GM13977 (cell line): ENCODE measurements at regions not wholly inside any gene's neighbourhood (a gene's known extent, or its start where the extent isn't known, plus 50 kb on each side); places are given as distances from the start of the nearest gene placed in this dataset.
"Not testable (repeated sequence)": the region's sequence is repeated elsewhere in the genome, so short reads cannot be mapped to it uniquely, and the experiment has no call there.

ENCODE experiments used
- DNase-seq: peaks from one replicate; pipeline ENCODE4 v3.0.0; 2012; ENCODE audit warnings: low spot score
- in situ Hi-C: fragments of 300-500 bp; cut with MboI; formaldehyde crosslinking; loops from one replicate; pipeline ENCODE4 v1.12.0; 2022; ENCODE audit warnings: low sequenced_read_pairs, low pct_unique_long_range_greater_than_20kb, mixed read lengths, inconsistent platforms; ENCODE audit not compliant: unreplicated experiment
- TF ChIP-seq, protein P1 (sequence below): IDR thresholded peaks from 2 replicates; pipeline ENCODE4 v1.5.1; 2012; ENCODE audit warnings: mild to moderate bottlenecking, control low read depth; ENCODE audit not compliant: insufficient read depth; ENCODE audit errors: extremely low read depth, missing control alignments

DNA sequence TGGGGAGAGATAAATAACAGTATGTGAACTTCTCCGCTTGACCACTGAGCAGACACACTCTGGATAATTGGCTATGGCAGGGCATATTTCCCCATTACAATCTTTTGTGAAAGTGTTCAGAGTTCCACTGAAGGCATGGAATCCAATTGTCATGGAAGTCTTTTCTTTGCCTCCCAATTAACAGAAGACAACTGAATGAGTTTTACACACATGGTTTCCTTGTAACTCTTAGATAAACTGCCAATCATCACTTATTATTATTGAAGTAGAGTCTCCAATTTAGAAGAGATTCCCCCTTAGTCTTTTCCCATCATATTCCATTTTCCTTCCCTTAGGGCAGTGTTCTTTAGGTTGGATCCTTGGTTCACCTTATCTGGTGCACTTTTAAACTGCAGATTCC, 308.3 kb downstream of the NR2F2 start:
- TF ChIP-seq, protein P1, sequence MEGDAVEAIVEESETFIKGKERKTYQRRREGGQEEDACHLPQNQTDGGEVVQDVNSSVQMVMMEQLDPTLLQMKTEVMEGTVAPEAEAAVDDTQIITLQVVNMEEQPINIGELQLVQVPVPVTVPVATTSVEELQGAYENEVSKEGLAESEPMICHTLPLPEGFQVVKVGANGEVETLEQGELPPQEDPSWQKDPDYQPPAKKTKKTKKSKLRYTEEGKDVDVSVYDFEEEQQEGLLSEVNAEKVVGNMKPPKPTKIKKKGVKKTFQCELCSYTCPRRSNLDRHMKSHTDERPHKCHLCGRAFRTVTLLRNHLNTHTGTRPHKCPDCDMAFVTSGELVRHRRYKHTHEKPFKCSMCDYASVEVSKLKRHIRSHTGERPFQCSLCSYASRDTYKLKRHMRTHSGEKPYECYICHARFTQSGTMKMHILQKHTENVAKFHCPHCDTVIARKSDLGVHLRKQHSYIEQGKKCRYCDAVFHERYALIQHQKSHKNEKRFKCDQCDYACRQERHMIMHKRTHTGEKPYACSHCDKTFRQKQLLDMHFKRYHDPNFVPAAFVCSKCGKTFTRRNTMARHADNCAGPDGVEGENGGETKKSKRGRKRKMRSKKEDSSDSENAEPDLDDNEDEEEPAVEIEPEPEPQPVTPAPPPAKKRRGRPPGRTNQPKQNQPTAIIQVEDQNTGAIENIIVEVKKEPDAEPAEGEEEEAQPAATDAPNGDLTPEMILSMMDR = no peak
- in situ Hi-C loops = no loop called here
- DNase-seq = no peak

DNA sequence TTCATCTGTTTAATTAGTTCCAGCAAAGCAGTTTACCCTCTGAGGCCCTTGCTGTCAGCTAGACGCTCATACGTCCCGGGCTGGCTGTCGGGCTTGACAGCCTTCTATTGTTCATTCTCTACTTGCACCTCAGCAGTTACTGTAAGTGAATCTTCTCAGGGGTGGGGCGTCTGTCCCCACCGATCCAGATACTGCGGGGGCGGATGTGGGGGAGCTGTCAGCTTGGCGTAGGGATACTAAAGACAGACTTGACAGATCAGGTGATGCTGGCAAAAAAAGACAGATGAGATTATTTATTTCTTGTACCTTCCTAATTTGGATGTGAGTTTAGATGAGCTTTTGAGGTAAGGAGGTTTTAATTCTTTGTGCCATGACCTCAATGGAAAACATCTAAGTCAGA, 315.3 kb downstream of the NR2F2 start:
- in situ Hi-C loops = no loop called here
- DNase-seq = no peak
- TF ChIP-seq, protein P1 = no peak

DNA sequence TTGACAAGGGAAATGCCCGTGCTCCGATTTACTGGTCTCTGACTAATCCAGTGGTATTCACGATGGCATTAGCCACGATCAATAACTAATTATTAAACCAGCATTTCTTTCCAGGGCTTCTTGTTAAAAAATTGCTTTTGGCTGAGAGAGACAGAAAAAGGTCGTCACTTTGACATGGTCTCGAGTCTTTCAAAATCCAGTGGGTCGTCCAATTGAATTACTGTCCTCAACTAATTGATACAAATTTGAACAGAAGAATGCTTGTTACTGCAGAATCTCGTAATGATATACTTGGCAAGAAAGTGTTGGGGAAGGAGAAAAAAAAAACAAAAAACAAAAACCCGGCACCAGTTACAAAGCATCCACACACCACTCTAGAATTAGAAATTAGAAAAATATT, 318.4 kb downstream of the NR2F2 start:
- in situ Hi-C loops = no loop called here
- DNase-seq = no peak
- TF ChIP-seq, protein P1 = no peak

DNA sequence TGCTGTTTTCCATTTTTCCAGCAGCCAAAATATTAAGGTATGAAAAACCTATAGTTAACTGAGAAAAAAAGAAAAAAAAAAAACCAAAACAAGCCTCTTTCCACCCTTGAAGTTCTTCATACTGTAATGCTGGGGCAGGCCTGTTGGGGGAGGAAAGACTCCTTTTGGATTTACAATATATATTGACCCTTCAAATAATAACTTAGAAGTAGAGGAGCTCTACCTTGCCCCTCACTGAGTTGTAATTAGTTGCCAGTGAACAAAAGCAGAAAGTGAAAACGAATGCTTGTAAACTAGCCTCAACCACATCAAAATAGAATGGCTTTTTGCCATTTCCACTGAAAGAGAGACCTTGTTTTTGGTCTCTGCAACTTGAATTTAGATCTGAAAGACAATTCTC, 326.6 kb downstream of the NR2F2 start:
- in situ Hi-C loops = no loop called here
- DNase-seq = no peak
- TF ChIP-seq, protein P1 = no peak

DNA sequence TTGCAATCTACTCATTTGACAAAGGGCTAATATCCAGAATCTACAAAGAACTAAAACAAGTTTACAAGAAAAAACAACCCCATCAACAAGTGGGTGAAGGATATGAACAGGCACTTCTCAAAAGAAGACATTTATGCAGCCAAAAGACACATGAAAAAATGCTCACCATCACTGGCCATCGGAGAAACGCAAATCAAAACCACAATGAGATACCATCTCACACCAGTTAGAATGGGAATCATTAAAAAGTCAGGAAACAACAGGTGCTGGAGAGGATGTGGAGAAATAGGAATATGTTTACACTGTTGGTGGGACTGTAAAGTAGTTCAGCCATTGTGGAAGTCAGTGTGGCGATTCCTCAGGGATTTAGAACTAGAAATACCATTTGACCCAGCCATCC, 336.5 kb downstream of the NR2F2 start:
- in situ Hi-C loops, DNase-seq: not testable (repeated sequence)

DNA sequence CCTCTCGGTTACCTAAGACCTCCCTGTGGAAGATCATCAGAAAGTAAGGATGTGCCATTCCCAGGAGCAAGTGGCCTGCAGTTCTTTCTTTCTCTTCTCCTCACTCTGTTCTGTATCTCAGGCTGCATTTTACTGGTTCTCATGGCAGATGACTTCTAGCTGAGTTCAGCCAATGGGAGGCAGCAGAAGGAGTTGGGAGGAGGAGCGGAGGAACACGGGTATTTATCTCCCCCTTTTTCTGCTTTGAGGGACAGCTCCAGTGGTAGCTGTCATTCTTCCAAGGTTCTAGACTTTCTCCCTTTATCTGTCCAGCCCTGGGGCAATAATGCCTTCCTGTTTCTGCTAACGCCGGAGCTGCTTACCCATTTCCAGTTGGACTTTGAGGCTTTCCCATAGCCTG, 339.9 kb downstream of the NR2F2 start:
- TF ChIP-seq, protein P1 = no peak
- in situ Hi-C loops = no loop called here

DNA sequence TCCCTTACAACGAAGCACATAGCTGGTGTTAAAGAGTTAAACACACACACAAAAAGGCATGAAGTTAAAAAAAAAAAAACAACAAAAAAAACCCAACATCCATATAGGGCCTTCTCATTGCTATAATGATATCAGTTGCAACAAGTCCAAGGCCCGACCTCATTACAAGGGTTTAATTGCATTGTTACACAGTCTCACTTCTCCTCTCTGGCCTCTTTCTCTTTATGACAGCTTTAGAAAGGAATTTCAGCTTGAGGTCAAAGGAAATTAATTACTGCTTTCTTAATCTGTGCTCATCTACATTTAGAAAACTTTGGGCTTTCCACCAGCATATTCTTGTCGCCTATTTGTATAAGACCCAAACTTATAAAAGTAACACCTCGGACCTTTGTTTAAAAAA, 342.1 kb downstream of the NR2F2 start:
- in situ Hi-C loops = no loop called here
- DNase-seq = no peak
- TF ChIP-seq, protein P1 = no peak

More for the DNA sequence above, 339.9 kb downstream of the NR2F2 start:
- no peak for DNase-seq
